ENCODE measurements at regions not wholly inside any gene's neighbourhood (a gene's known extent, or its start where the extent isn't known, plus 50 kb on each side); places are given as distances from the start of the nearest gene placed in this dataset.
"Not testable (repeated sequence)": the region's sequence is repeated elsewhere in the genome, so short reads cannot be mapped to it uniquely, and the experiment has no call there.

DNA sequence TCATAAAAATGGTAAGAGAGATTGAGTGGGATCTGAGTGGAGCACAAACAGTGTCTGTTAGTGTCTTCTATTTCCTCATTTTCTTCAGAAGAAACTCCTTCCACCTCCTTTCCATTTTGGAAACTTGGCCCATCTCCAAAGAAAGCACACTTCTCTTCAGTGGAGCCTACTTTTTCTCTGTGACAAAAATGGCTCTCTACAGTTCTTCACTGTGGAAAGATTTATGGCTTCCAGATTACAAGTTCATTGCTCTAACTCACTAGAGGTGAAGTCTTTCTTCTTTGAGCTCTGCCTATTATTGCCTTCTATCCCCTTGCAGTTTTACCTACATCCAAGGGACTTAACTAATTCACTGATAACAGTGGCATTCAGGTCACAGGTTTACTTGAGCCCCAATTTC, 325.8 kb downstream of the ANTXR2 start:
- TF ChIP-seq, protein P1, sequence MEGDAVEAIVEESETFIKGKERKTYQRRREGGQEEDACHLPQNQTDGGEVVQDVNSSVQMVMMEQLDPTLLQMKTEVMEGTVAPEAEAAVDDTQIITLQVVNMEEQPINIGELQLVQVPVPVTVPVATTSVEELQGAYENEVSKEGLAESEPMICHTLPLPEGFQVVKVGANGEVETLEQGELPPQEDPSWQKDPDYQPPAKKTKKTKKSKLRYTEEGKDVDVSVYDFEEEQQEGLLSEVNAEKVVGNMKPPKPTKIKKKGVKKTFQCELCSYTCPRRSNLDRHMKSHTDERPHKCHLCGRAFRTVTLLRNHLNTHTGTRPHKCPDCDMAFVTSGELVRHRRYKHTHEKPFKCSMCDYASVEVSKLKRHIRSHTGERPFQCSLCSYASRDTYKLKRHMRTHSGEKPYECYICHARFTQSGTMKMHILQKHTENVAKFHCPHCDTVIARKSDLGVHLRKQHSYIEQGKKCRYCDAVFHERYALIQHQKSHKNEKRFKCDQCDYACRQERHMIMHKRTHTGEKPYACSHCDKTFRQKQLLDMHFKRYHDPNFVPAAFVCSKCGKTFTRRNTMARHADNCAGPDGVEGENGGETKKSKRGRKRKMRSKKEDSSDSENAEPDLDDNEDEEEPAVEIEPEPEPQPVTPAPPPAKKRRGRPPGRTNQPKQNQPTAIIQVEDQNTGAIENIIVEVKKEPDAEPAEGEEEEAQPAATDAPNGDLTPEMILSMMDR (IDR thresholded peaks at IDR 0.05; ENCODE audit: low read depth, low read length): no peak
- no peak overlapping the region for H3K4me3 ChIP-seq (ENCODE audit: low read depth, low read length)

DNA sequence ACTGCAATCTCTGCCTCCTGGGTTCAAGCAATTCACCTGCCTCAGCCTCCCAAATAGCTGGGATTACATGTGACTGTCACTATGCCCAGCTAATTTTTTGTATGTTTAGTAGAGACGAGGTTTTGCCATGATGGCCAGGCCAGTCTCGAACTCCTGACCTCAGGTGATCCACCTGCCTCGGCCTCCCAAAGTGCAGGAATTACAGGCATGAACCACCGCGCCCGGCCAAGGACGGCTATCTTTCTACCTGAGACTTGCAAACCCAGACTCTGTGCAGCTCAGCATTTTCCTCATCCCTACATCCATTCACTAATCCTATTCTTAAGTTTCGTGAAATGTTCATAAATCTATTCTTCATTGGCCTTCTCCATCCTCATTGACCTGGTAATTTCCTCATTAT, 330.0 kb downstream of the ANTXR2 start:
- no peak overlapping the region for H3K4me3 ChIP-seq (ENCODE audit: low read depth, low read length)
- TF ChIP-seq, protein P1 (IDR thresholded peaks at IDR 0.05; ENCODE audit: low read depth, low read length): no peak

DNA sequence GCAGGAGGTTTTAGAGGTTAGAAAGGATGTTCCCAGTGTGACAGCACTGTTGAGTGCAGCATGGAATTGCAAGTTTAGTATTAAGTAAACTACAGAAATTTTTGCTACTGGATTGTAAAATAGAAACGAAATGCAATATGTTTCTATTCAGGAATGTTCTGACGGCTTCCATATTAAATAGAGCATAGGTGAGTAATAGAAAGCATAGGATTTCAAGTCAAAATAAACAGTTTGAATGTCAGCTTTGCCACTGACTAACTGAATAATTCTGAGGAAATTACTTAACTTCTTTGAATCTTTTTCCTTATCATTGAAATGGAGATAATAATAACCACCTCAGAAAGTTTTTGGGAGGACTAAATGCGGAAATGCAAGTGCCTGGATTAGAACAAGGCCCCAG, 331.9 kb upstream of the GK2 start:
- TF ChIP-seq, protein P1 (IDR thresholded peaks at IDR 0.05; ENCODE audit: low read depth, low read length): no peak
- no peak overlapping the region for H3K4me3 ChIP-seq (ENCODE audit: low read depth, low read length)

DNA sequence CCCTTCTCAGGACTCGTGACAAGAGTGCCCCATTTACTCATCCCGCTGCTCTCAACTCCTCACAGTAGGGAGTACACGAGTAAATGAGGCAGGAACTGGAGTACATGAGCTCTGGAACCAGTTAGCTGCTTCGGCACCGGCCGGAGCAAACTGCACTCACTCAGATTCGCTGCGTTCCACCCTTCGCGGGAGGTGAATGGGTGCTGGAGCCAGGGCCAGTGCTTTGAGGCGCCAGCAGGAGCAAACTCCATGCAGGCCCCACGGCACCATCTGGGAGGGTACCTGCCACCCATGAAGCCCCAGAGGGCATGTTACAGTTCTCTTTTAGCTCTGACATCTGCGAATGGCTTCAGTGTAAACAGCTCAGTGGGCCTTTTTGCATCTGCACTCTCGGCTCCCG, 315.5 kb upstream of the GK2 start:
- no peak overlapping the region for H3K4me3 ChIP-seq (ENCODE audit: low read depth, low read length)
- TF ChIP-seq, protein P1 (IDR thresholded peaks at IDR 0.05; ENCODE audit: low read depth, low read length): no peak

DNA sequence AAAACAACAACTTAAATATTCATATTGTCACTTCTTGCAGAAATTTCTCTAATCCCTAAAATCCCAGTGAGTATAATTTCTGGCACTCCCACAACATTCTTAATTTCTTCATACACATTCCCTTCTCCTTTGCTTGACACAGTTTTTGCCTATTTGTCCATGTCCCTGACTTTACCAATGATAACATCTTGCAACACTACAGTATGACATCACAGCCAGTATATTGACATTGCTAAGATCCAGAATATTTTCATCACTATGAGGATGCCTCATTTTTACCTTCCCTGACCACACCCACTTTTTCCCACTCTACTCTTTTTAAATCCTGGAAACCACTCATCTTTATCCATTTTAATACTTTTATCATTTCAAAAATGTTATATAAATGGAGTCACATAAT, 292.3 kb upstream of the GK2 start:
- TF ChIP-seq, protein P1 (IDR thresholded peaks at IDR 0.05; ENCODE audit: low read depth, low read length): no peak

DNA sequence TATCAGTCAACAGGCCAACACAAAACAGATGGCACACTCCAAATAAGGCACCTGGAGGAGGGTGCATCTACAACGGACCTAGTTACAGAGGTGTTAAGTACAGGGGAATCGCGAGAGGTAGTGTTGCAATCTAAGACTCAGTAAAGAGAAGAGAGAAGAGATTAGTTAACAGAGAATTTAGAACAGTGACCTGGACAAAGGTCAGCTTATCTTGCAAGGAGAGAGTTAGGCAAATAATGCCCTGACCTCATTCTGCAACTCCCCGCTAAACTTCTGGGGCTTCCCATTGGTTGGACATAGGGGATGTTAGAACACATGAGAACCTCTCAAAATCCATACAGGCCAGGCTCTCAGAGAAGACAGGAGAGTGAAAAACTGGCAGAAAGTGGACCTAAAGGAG, 289.4 kb upstream of the GK2 start:
- H3K4me3 ChIP-seq (ENCODE audit: low read depth, low read length): no peak overlapping the region
- TF ChIP-seq, protein P1 (IDR thresholded peaks at IDR 0.05; ENCODE audit: low read depth, low read length): no peak

More for the DNA sequence above, 292.3 kb upstream of the GK2 start:
- no peak overlapping the region for H3K4me3 ChIP-seq (ENCODE audit: low read depth, low read length)

DNA sequence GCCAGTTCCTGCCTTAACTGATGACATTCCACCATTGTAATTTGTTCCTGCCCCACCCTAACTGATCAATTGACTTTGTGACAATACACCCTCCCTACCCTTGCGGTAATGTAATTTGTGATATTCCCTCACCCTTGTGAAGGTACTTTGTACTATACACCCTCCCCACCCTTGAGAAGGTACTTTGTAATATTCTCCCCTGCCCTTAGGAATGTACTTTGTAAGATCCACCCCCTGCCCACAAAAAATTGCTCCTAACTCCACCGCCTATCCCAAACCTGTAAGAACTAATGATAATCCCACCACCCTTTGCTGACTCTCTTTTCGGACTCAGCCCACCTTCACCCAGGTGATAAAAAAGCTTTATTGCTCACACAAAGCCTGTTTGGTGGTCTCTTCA, 288.5 kb upstream of the GK2 start:
- not testable (repeated sequence) for H3K4me3 ChIP-seq (ENCODE audit: low read depth, low read length)

DNA sequence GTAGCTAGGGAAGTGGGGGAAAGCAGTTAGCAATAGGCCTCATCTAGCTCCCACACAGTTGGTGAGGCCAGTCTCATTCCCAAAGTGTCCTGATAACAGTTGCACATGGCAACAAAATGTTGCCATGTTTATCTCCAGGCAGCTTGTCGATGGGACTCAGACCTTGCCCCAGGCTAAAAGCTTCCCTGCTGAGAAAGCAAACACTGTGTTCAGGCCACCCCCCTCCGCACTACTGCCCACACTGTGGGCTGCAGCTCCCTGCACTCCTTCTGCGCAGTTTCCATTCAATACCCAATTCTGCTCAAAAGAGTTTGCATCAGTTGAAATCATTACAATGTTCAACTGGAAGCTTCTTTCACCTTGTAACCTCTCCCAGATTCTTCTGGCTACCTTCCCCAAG, 287.8 kb upstream of the GK2 start:
- TF ChIP-seq, protein P1 (IDR thresholded peaks at IDR 0.05; ENCODE audit: low read depth, low read length): no peak
- H3K4me3 ChIP-seq (ENCODE audit: low read depth, low read length): no peak overlapping the region
